PFSK-1 (cell line): ENCODE measurements at regions not wholly inside any gene's neighbourhood (a gene's known extent, or its start where the extent isn't known, plus 50 kb on each side); places are given as distances from the start of the nearest gene placed in this dataset.

Source experiments
- POLR2AphosphoS5 ChIP-seq: IDR thresholded peaks from 2 replicates; pipeline ENCODE4 v1.6.1; 2012; ENCODE audit warnings: low read depth, mild to moderate bottlenecking, control low read depth, low read length, moderate library complexity
- SIN3A ChIP-seq: IDR thresholded peaks from 2 replicates; pipeline ENCODE4 v1.6.1; 2012; ENCODE audit warnings: mild to moderate bottlenecking, low read length, moderate library complexity, borderline replicate concordance; ENCODE audit not compliant: insufficient read depth
- TAF1 ChIP-seq: IDR thresholded peaks from 2 replicates; pipeline ENCODE4 v1.6.1; 2012; ENCODE audit warnings: low read length, control low read depth, borderline replicate concordance; ENCODE audit not compliant: insufficient read depth
- TF ChIP-seq, protein P1 (sequence below), 2 experiments: IDR thresholded peaks; 2 replicates each; pipeline versions ENCODE4 v1.6.1 to v1.8.0; 2011 to 2012; ENCODE audit warnings: low read depth in 2 of 2, low read length in 2 of 2, control low read depth in 1 of 2, inconsistent platforms in 1 of 2, mild to moderate bottlenecking in 1 of 2, moderate library complexity in 1 of 2; ENCODE audit not compliant: insufficient read depth in 1 of 2

DNA sequence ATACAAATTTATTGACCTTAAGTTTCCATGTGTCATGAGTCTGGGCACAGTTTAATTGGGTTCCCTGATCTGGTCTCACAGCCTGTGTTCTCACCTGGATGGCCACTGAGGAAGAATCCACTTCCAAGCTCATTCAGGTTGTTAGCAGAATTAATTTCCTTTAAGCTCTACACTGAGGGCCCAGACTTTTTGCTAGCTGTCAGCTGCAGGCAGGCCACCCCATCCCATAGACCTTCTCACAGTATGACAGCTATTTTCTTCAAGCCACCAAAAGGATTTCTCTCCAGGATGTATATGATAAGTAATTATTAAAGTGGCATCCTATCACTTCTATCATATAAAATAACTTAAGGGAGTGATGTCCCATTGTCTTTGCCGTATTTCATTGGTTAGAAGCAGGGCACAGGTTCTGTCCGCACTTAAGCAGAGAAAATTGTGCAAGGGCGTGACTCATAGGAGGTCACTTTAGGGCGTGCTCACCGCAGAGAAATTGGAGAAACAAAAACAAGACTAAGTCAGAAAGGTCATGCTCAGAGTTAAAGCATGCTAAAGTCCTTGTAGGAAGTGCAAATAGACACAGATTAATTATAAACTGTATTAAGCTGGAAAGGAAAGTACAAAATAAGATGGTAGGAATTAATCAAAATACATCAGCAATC, 109.9 kb downstream of the AHR start:
- TF ChIP-seq, protein P1, sequence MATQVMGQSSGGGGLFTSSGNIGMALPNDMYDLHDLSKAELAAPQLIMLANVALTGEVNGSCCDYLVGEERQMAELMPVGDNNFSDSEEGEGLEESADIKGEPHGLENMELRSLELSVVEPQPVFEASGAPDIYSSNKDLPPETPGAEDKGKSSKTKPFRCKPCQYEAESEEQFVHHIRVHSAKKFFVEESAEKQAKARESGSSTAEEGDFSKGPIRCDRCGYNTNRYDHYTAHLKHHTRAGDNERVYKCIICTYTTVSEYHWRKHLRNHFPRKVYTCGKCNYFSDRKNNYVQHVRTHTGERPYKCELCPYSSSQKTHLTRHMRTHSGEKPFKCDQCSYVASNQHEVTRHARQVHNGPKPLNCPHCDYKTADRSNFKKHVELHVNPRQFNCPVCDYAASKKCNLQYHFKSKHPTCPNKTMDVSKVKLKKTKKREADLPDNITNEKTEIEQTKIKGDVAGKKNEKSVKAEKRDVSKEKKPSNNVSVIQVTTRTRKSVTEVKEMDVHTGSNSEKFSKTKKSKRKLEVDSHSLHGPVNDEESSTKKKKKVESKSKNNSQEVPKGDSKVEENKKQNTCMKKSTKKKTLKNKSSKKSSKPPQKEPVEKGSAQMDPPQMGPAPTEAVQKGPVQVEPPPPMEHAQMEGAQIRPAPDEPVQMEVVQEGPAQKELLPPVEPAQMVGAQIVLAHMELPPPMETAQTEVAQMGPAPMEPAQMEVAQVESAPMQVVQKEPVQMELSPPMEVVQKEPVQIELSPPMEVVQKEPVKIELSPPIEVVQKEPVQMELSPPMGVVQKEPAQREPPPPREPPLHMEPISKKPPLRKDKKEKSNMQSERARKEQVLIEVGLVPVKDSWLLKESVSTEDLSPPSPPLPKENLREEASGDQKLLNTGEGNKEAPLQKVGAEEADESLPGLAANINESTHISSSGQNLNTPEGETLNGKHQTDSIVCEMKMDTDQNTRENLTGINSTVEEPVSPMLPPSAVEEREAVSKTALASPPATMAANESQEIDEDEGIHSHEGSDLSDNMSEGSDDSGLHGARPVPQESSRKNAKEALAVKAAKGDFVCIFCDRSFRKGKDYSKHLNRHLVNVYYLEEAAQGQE (IDR thresholded peaks at IDR 0.05; ENCODE audit: insufficient read depth in 1 of 2, low read depth in 2 of 2, low read length in 2 of 2): peak in 1 of 2 experiments; percentile 55; a peak in 1 of 4 replicates
- TF ChIP-seq POLR2AphosphoS5 (no peak), SIN3A (no peak), TAF1 (no peak)
